SKM-1 (cell line): ENCODE measurements at regions not wholly inside any gene's neighbourhood (a gene's known extent, or its start where the extent isn't known, plus 50 kb on each side); places are given as distances from the start of the nearest gene placed in this dataset.
"Not testable (repeated sequence)": the region's sequence is repeated elsewhere in the genome, so short reads cannot be mapped to it uniquely, and the experiment has no call there.

Source experiments
- DNase-seq: peaks from one replicate; lab custom pipeline; 2025; ENCODE audit not compliant: unreplicated experiment; lab: John Stamatoyannopoulos, UW

GRCh38 chr13:65551208-65551607, 1678.9 kb downstream of the PCDH9 start:
- no peak for DNase-seq

- DNase-seq: no peak
Measured at GRCh38 chr13:65540175-65540574, 1690.0 kb downstream of the PCDH9 start.

GRCh38 chr13:65535370-65535769, 1694.8 kb downstream of the PCDH9 start:
- DNase-seq: no peak

GRCh38 chr13:65532231-65532630, 1697.9 kb downstream of the PCDH9 start:
- DNase-seq: no peak

- DNase-seq: no peak
Measured at GRCh38 chr13:65530688-65531087, 1699.4 kb downstream of the PCDH9 start.

- DNase-seq: no peak
Measured at GRCh38 chr13:65529541-65529940, 1700.6 kb downstream of the PCDH9 start.

GRCh38 chr13:65508745-65509144, 1721.4 kb downstream of the PCDH9 start:
- DNase-seq: no peak

GRCh38 chr13:65508338-65508737, 1721.8 kb downstream of the PCDH9 start:
- no peak for DNase-seq

- no peak for DNase-seq
Measured at GRCh38 chr13:65505941-65506340, 1724.2 kb downstream of the PCDH9 start.

GRCh38 chr13:65504213-65504612, 1725.9 kb downstream of the PCDH9 start:
- no peak for DNase-seq

GRCh38 chr13:65500481-65500880, 1729.7 kb downstream of the PCDH9 start:
- no peak for DNase-seq

- DNase-seq: no peak
Measured at GRCh38 chr13:65499256-65499655, 1730.9 kb downstream of the PCDH9 start.

GRCh38 chr13:65497265-65497664, 1732.9 kb downstream of the PCDH9 start:
- DNase-seq: no peak

- not testable (repeated sequence) for DNase-seq
Measured at GRCh38 chr13:65490725-65491124, 1739.4 kb downstream of the PCDH9 start.

- DNase-seq: no peak
Measured at GRCh38 chr13:65488606-65489005, 1741.5 kb downstream of the PCDH9 start.

GRCh38 chr13:65479692-65480091, 1750.4 kb downstream of the PCDH9 start:
- DNase-seq: no peak

GRCh38 chr13:65473196-65473595, 1756.9 kb downstream of the PCDH9 start:
- no peak for DNase-seq

- DNase-seq: no peak
Measured at GRCh38 chr13:65472336-65472735, 1757.8 kb downstream of the PCDH9 start.

- DNase-seq: no peak
Measured at GRCh38 chr13:65470781-65471180, 1759.4 kb downstream of the PCDH9 start.

- no peak for DNase-seq
Measured at GRCh38 chr13:65468628-65469027, 1761.5 kb downstream of the PCDH9 start.

GRCh38 chr13:65461590-65461989, 1768.5 kb downstream of the PCDH9 start:
- no peak for DNase-seq

- DNase-seq: no peak
Measured at GRCh38 chr13:65460136-65460535, 1770.0 kb downstream of the PCDH9 start.

- DNase-seq: no peak
Measured at GRCh38 chr13:65456150-65456912, 1773.8 kb downstream of the PCDH9 start.
